ENCODE measurements at regions not wholly inside any gene's neighbourhood (a gene's known extent, or its start where the extent isn't known, plus 50 kb on each side); places are given as distances from the start of the nearest gene placed in this dataset.

DNA sequence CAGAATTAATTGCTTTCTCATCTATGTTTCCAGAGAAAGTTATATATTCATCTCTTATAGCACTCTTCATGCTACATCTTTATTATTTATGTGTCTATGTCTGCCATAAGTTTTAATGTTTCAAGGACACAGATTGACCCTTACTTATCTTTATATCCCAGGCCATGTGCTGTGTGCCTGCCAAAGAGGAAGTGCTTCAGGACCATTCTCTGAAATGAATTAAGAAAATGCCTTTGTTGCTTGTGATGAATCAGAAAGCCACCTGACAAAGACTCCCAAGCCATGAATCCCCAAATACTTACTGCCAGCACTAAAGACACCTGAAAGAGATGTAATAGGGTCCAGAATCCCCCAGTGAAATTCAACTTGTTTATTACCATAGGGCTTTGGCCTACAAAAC is 342.1 kb upstream of the C1orf87 start:
- no peak overlapping the region for H3K4me3 ChIP-seq (replicated peaks; ENCODE audit: insufficient read depth, low read length)
- no peak for DNase-seq (ENCODE audit: low read depth in 1 of 2, low spot score in 1 of 2)
- H3K27me3 ChIP-seq (ENCODE audit: insufficient read depth, poor library complexity, severe bottlenecking): no peaks in the 10 kb centered on the region
- no peak overlapping the region for H3K27ac ChIP-seq (replicated peaks)
- TF ChIP-seq POLR2AphosphoS5 (IDR thresholded peaks at IDR 0.05; ENCODE audit: low read depth) (no peak), SPI1 (IDR thresholded peaks at IDR 0.05; ENCODE audit: borderline replicate concordance, low read depth) (peak; percentile 56), GABPA (IDR thresholded peaks at IDR 0.05; ENCODE audit: low read depth) (no peak)
- TF ChIP-seq, protein P1, sequence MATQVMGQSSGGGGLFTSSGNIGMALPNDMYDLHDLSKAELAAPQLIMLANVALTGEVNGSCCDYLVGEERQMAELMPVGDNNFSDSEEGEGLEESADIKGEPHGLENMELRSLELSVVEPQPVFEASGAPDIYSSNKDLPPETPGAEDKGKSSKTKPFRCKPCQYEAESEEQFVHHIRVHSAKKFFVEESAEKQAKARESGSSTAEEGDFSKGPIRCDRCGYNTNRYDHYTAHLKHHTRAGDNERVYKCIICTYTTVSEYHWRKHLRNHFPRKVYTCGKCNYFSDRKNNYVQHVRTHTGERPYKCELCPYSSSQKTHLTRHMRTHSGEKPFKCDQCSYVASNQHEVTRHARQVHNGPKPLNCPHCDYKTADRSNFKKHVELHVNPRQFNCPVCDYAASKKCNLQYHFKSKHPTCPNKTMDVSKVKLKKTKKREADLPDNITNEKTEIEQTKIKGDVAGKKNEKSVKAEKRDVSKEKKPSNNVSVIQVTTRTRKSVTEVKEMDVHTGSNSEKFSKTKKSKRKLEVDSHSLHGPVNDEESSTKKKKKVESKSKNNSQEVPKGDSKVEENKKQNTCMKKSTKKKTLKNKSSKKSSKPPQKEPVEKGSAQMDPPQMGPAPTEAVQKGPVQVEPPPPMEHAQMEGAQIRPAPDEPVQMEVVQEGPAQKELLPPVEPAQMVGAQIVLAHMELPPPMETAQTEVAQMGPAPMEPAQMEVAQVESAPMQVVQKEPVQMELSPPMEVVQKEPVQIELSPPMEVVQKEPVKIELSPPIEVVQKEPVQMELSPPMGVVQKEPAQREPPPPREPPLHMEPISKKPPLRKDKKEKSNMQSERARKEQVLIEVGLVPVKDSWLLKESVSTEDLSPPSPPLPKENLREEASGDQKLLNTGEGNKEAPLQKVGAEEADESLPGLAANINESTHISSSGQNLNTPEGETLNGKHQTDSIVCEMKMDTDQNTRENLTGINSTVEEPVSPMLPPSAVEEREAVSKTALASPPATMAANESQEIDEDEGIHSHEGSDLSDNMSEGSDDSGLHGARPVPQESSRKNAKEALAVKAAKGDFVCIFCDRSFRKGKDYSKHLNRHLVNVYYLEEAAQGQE (IDR thresholded peaks at IDR 0.05; ENCODE audit: insufficient replicate concordance, low read depth): no peak
- TF ChIP-seq, protein P2, sequence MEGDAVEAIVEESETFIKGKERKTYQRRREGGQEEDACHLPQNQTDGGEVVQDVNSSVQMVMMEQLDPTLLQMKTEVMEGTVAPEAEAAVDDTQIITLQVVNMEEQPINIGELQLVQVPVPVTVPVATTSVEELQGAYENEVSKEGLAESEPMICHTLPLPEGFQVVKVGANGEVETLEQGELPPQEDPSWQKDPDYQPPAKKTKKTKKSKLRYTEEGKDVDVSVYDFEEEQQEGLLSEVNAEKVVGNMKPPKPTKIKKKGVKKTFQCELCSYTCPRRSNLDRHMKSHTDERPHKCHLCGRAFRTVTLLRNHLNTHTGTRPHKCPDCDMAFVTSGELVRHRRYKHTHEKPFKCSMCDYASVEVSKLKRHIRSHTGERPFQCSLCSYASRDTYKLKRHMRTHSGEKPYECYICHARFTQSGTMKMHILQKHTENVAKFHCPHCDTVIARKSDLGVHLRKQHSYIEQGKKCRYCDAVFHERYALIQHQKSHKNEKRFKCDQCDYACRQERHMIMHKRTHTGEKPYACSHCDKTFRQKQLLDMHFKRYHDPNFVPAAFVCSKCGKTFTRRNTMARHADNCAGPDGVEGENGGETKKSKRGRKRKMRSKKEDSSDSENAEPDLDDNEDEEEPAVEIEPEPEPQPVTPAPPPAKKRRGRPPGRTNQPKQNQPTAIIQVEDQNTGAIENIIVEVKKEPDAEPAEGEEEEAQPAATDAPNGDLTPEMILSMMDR (IDR thresholded peaks at IDR 0.05; ENCODE audit: insufficient read depth, low read length): no peak

DNA sequence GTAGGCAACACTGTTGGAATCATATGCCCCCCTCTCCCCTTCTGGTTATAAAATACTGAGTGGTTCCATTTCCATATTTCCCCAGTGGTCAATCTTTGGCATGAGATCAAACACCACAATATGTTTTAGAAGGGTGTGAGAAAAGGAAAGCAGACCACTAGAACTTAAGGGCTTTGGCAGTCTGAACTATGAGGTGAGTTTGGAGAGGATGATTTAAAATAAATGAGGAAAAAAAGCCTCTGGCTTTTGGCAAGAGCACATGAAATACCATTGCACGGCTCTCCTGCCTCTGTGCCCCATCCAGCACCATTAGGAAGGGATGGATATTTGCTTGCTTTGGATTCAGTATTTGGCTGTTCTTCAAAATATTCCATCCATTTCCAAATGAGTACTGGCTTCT is 339.5 kb upstream of the C1orf87 start:
- no peak for TF ChIP-seq GABPA (IDR thresholded peaks at IDR 0.05; ENCODE audit: low read depth)
- no peak for TF ChIP-seq SPI1 (IDR thresholded peaks at IDR 0.05; ENCODE audit: borderline replicate concordance, low read depth)
- TF ChIP-seq, protein P1 (IDR thresholded peaks at IDR 0.05; ENCODE audit: insufficient replicate concordance, low read depth): no peak
- no peak for TF ChIP-seq POLR2AphosphoS5 (IDR thresholded peaks at IDR 0.05; ENCODE audit: low read depth)
- TF ChIP-seq, protein P2 (IDR thresholded peaks at IDR 0.05; ENCODE audit: insufficient read depth, low read length): no peak
- H3K4me3 ChIP-seq (replicated peaks; ENCODE audit: insufficient read depth, low read length): no peak overlapping the region
- H3K27ac ChIP-seq (replicated peaks): no peak overlapping the region
- DNase-seq (ENCODE audit: low read depth in 1 of 2, low spot score in 1 of 2): no peak
- H3K27me3 ChIP-seq (ENCODE audit: insufficient read depth, poor library complexity, severe bottlenecking): no peaks in the 10 kb centered on the region

DNA sequence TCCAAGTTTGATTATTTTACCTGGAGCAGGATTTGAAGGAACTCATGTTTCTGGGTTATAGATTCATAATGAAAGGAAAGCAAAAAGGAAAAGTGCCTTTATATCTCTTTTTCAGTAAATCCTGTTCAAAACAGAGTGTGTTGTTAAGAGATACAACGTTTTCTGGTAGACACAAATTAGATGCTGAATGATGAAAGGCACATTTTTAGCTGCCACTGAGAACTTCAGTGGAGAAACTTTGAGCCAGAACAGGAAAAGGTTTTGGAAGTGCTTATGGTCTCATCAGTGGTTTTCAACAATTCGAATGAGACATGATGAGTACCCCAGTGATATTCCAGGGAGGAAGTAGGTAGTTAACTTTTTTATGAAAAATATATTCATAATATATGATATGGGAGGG is 338.0 kb upstream of the C1orf87 start:
- no peak overlapping the region for H3K4me3 ChIP-seq (replicated peaks; ENCODE audit: insufficient read depth, low read length)
- no peaks in the 10 kb centered on the region for H3K27me3 ChIP-seq (ENCODE audit: insufficient read depth, poor library complexity, severe bottlenecking)
- TF ChIP-seq POLR2AphosphoS5 (IDR thresholded peaks at IDR 0.05; ENCODE audit: low read depth): no peak
- TF ChIP-seq, protein P2 (IDR thresholded peaks at IDR 0.05; ENCODE audit: insufficient read depth, low read length): no peak
- no peak for TF ChIP-seq SPI1 (IDR thresholded peaks at IDR 0.05; ENCODE audit: borderline replicate concordance, low read depth)
- TF ChIP-seq, protein P1 (IDR thresholded peaks at IDR 0.05; ENCODE audit: insufficient replicate concordance, low read depth): no peak
- TF ChIP-seq GABPA (IDR thresholded peaks at IDR 0.05; ENCODE audit: low read depth): no peak
- no peak for DNase-seq (ENCODE audit: low read depth in 1 of 2, low spot score in 1 of 2)
- H3K27ac ChIP-seq (replicated peaks): no peak overlapping the region

Data from HL-60 (cell line).